Dedifferentiated amniotic fluid mesenchymal stem cell (primary cell): ENCODE measurements at regions not wholly inside any gene's neighbourhood (a gene's known extent, or its start where the extent isn't known, plus 50 kb on each side); places are given as distances from the start of the nearest gene placed in this dataset.

ENCODE experiments used
- DNase-seq: peaks from one replicate; pipeline ENCODE4 v3.0.0-alpha.2; 2016; ENCODE audit errors: extremely low spot score

DNA sequence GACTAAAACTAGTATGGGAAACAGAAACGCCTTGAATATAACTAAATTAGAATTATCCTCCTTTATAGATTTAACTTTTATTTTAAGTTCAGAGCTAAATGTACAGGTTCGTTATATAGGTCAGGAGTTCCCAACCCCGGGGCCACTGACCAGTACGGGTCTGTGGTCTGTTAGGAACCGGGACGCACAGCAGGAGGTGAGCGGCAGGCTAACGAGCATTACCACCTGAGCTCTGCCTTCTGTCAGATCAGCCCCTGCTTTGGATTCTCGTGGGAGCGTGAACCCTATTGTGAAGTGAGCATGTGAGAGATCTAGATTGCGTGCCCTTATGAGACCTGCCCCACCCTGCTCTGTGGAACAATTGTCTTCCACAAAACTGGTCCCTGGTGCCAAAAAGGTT lies 51.0 kb downstream of the FAT4 start:
- no peak for DNase-seq

DNA sequence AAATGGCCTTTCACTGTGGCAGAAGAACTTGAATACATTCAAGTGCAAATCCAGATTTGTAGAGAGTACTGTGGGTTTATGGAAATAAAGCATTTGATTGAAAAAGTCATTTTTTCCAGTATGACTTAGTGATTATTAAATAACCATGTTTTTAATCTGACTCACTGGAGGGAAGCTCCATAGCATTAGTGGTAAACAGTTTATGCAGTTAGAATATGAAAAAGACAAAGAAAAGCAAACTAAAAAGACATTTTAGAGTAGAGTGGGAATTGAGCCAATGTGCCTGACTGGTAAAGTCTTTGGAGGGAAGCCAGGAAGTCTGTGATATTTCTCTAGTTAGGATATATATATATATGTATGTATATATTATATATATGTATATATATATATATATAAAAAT lies 53.4 kb downstream of the FAT4 start:
- peak; percentile 73 for DNase-seq

DNA sequence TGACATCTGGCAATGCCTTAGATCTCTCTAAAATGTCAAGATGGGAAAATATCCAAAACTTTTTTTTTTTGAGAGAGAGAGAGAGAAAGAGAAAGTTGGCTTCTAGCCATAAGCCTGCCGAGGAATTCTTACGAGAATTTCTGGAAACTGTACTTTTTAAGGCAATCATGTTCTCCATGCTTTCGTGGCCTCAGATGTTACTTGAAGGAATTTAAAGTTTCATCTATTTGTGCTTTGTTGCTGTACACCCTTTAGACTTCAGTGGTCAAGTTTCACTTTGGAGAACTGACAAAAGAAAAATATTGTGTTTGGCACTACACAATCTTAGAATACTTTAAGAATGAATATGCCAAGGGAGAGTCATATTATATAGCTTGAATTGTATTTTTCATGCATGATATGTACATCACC lies 53.9 kb downstream of the FAT4 start:
- DNase-seq: peak; percentile 94

DNA sequence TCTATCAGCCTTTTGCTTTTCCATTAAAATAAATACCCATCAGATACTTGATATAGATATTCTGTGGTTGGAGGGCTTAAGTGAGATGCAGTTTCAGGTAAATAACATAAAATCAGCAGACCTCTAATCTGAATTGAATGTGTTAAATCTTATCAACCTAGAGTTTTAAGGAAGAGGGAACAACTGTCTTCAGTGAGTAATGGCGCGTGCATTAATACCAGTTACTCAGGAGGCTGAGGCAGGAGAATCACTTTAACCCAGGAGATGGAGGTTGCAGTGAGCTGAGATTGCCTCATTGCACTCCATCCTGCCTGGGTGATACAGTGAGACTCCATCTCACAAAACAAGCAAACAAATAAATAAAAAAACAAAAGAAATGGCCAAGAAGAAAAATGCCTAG lies 54.3 kb downstream of the FAT4 start:
- no peak for DNase-seq

DNA sequence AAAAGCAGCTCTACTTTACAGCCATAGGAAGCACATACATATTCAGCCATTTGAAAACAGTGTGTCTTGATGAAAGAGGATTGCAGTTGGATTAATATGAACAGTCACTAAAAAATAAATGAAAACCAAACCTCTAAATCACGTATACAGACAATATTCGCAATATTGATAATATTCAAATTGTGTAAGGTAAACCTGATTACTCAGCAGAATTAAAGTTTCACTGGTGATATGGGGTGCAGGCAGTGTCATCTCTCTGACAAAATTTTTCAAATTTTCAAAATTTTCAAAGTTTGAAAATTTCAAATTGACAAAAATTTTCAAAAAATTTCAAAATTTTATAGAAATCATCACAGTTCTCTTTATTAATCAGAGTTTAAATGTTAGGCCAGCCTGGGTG lies 55.7 kb downstream of the FAT4 start:
- no peak for DNase-seq

DNA sequence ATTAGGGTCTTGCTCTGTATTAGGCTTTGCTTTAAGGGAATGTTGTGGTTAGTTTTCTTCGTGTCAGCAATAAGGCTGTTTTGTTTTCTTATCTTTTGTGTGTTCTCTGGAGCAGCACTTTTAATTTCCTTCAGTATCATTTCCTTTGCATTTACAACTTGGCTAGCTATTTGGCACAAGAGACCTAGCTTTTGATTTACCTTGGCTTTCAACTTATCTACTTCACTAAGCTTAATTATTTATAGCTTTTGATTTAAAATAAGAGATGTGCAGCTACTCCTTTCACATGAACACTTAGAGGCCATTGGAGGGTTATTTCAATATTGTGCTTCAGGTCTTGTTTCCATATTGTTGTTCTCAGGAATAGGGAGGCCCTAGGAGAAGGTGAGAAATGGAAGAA lies 68.2 kb downstream of the FAT4 start:
- no peak for DNase-seq

DNA sequence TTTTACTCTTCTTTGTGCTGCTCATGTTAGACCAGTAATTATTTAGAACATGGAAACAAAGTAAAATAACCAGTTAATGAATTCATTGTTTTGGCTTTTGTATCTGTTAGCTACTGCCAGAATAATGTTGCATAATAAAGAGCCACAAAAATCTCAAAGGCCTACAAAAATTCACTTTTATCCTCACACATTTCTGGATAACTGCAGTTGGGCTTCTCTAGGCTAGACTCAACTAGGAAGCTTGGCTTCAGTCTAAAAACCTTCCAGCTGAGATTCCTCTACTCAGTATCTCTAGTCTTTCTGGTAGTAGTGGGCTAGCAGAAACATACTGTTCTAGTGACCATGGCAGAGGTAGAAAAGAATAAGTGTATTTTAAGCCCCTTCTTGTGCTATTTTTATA lies 73.0 kb downstream of the FAT4 start:
- DNase-seq: no peak

DNA sequence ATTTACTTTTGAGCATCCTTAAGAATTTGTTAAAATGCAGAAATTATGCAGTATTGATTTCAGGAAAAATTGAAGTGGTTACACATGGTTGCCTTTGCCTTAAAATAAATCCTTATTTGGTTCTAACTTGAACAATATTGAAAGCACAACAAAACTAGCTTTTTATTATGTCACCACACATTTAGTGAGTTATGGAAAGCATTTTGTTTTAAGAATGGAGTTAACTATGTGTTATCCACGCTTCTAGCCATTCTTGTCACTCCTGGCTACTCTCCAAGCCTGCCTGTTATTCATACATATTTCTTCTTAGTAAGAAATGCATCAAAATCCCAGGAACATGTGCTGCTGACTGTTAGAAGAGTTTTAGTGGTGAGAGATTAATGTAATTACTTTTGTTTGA lies 73.9 kb downstream of the FAT4 start:
- peak; percentile 73 for DNase-seq

DNA sequence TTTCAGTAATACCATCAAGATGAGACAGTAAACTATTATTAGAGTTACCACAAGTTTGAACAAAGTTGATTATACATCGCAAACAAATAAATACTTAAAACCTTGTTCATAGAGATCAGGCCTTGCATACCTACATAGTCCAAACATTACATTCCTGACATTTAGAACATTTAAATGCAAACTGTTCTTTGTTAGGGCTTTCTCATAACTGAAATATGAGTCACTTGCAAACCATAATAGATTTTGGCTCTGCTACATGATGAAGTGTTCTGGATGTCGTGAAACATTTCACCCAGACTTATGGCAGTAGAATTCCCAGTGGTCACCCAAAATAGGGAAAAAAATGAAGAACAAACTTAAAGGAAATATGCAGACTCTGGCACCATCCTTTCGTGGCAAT lies 75.0 kb downstream of the FAT4 start:
- DNase-seq: peak; percentile 94

DNA sequence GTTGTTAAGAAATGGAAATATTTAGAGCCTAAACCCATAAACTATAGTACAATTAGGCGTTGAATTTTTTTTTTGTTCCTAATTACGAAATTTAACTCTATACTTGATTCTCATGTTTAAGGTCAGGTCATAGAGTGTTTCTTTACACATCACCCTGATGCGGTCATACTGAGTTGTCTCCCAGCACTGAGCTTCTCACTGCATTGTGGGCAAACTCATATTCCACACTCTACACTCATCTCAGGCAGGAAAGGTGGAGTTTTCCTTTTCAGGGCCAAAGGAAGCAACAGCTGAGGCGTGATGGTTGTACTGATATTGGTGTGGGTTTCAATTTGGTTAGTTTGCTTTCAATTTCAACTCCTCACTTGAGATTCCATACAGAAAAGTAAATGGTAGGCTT lies 75.4 kb downstream of the FAT4 start:
- DNase-seq: peak; percentile 52

DNA sequence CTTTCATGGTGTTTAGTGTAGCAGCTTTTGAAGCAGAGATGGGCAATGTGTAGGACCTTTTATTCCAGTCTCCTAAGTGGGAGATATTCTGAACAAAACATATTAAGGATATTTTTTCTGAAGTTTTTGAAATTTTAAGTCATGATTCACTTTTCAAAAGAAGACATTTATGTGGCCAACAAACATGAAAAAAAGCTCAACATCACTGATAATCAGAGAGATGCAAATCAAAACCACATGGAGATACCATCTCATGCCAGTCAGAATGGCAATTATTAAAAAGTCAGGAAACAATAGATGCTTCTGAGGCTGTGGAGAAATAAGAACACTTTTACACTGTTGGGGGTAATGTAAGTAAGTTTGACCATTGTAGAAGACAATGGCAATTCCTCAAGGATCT lies 76.0 kb downstream of the FAT4 start:
- no peak for DNase-seq

DNA sequence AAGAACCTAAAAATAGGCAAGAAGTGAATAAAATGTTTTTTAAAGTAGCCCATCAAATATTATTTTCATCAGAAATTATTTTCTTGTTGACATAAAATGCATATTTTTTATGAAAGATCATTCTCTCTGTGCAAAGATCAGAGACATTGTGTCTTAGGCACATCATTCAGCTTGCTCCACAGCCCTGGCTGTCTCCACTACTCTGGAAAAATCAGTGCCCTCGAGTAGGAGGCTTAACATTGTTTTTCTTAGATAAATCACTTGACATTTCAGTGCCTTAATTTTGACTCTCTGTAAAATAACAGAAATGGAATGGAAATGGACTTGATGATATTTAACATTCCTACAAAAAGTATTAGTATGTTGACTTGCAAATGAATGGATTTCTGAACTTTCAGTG lies 77.9 kb downstream of the FAT4 start:
- DNase-seq: no peak

DNA sequence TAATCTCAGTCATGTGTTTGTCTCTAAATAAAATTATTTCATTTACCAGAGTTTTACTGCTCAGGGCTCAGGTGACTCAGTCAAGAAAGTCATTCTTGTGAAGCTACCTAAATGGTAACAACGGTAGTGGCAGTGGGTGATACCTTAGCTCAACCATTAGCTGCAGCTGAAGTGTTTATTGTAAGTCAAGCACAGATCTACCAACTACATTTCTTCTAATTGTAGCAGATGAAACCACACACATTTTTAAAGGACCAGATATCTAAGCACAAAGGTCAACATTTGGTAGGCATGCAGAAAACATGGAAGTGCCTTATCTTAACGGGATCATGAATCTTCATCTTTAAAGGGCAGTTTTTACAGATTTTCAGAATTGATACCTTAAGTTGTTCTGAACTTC lies 79.1 kb downstream of the FAT4 start:
- no peak for DNase-seq

DNA sequence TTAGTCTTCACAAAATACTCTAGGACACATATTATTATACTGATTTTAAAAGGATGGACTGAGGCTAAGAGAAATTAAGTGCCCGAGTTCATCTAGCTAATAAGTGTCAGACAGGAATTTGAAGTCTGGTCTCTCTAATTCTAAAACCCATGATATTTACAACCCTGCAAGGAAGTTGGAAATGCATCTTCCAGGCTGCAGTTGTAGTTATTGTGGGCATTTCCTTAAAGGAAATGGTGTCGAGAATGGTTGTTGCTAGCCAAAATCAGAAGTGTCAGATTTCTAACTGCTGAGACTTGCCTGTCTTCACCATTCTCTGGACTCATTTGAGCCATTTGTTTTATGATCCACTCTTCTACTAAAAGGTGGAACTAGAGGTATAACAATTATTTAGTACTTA lies 82.5 kb downstream of the FAT4 start:
- DNase-seq: no peak

DNA sequence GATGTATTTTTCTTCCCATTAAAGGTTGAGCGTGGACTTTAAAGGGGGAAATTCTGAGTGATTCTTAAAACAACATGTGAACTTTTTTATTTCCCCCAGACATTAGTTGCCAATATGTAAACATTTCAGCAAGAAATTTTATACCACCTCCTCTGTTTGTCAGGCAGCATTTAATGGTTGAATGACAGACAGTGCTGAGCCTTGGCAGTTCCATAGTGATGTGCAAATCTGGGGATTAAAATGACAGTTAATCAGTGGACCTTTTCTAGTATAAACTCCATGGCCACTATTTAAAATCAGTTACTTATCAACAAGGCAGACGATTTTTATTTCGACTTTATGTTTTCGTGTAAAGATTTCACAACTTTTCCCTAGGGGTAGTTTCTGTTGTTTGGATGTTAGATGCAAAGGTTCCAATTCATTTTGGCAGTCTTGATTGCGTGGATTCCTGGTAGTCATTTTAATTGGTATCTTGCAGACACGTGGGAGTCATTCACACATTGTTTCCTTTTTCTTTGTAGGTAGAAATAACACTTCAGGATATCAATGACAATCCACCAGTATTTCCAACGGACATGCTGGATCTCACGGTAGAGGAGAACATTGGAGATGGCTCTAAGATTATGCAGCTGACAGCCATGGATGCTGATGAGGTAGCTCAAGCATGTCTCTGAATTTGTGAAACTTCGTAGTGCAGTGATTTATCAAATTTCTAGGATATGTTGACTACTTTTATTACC lies 83.7 kb downstream of the FAT4 start:
- no peak for DNase-seq

DNA sequence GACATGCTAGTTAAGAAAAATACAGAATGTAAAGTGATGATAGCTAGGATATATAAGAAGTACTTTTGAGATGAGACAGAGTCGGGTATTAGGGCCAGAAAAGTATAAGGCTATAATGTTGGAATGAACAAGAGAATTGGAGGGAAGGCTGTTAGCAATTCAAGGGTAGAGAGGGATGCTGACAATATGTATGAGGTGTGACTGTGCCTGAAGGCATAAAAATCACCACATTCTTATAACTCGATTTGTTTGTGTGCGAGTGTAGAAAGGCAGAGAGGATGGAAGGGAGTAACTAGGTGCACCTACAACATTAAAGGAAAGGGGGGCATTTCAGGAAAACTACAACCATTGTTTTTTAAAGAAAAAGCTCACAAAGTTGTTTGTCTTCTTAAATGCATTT lies 86.0 kb downstream of the FAT4 start:
- DNase-seq: no peak

DNA sequence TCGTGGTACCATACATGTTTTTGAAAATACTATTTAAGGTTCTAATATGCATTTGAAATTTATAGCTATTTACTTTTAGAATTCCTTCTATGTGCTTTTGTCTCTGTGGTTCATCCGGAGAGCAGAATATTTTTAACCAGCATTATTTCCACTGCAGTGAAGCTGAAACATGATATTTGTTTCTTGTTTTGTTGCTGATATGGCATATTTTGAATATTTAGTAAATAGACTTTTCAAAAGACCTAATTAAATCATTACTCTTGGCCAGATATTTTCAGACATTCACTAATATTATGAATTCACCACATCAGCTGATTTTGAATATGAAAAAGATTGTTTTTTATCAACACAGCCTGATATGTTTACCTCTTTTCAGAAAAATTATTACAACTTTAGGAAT lies 87.0 kb downstream of the FAT4 start:
- DNase-seq: no peak

DNA sequence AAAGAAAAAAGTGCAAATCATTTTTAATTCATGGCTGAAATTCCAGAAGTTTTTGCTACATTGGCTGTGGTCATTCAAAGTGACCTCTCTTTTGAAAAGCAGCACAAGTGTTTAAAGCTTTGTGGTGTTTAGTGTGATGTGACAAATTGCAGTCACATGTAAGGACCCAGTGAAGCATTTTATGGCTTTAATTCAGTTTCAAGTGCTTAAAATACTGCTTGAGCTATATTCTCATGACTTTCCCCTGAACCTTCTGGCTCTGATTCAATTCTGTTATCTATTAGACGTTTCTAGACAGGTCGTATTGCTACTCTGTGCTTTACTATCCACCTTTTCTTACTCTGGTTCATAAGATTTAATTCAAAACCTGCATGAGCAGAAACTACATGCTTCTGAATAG lies 105.8 kb downstream of the FAT4 start:
- DNase-seq: no peak

DNA sequence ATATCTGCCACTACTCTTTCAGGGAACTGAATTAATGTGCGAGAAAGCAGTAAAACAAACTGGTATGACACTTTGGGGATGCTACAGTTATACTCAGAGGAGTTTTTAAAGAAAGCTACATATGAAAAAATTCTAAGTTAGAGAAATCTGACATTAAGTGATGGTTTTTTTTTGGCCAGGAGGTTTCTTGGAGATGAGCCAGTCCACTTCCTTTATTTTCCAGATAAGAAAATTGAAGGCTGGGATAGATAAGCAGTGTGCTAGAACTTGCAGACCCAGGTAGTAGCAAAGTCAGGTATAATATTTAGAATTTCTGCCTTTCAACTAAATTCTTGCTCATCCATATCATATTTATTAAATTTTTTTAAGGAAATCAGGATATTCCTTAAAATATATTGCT lies 106.8 kb downstream of the FAT4 start:
- DNase-seq: no peak

DNA sequence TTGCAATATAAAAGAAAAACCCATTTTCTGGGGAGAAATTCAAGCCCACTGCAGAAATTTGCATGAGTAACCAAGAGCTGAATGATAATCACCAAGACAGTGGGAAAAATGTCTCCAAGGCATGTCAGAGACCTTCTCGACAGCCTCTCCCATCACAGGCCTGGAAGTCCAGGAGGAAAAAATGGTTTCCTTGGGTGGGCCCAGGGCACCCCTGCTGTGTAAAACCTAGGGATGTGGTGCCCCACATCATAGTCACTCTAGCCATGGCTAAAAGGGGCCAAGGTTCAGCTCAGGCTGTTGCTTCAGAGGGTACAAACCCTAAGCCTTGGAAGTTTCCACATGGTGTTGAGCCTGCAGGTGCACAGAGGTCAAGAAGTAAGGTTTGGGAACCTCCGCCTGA lies 108.4 kb downstream of the FAT4 start:
- DNase-seq: no peak

DNA sequence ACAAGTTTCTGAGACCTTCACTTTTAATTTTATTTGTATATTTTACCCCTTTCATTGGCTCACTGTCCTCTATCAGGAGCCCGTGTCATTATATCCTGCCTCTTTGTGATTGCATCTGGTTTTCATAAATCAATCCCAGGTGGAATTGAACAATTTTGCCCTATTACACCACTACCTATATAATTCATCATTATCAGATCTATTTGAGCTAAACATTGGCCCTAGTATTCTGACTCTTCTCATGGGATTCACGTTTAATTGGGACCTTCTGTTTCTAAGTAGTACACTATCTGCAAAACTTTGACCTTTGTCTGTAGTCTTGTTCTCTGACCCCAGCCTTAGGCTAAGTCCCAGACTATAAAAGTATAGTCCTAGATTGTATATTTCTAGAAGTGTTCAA lies 114.1 kb downstream of the FAT4 start:
- DNase-seq: no peak

DNA sequence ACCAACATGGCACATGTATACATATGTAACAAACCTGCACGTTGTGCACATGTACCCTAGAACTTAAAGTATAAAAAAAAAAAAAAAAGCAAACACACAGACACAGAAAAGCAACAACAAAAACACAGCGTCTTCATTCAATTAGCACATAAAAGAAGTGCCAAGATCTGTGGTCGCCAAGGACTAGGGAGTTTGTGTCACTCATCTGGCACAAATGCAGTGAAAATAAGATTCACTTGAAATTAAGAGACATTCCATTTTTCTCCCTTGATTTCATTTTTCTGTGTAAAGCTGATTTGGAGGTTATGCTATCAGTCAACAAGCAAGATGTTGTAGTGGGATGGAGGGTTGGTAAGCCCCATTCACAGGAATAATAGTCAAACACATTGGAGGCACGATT lies 115.3 kb downstream of the FAT4 start:
- no peak for DNase-seq

DNA sequence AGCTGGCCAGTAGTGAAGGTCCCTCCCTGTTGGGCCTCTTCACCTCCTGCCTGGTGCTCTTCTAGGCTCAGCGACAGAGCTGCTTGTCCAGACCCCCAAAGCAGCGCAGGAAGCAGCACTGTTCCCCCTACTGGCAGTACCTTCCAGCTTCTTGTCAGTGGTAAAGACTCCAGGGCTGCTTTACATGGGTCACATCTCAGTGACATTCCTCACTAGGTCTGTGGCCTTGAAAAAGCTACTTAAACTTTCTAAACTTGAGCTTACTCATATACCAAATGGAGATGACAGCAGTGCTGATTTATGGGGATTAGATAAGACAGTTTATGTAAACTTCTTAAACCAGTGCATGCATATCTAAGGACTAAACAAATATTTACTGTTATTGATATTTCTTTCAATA lies 117.3 kb downstream of the FAT4 start:
- no peak for DNase-seq

DNA sequence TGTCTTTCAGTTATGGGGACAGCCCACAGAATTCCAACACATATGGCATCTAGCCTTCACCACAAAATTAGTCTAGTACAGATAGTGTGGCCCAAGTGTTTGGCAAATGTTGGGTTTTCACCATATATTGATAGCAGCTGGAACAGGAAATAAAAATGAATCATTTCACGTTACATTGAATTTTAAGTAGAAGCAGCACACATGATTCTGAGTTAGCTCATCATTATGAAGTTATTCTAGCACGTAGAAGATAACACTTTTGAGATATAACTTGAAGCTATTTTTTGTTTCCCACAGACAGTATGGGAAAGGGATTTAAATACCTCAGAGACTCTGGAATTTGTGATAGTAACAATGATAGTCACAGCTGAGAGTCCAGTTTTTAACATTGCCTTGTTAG lies 118.7 kb downstream of the FAT4 start:
- DNase-seq: peak; percentile 23
